IMR-90 (cell line): ENCODE measurements at regions not wholly inside any gene's neighbourhood (a gene's known extent, or its start where the extent isn't known, plus 50 kb on each side); places are given as distances from the start of the nearest gene placed in this dataset.

Source experiments
- ATAC-seq: fragments of 200-7000 bp; cut with Tn5 transposase; 2 replicates; pipeline ENCODE4 v1.9.1; 2020; ENCODE audit warnings: low read depth, mild to moderate bottlenecking, moderate library complexity
- BruUV-seq: library from RNA; stranded (reverse); fragments of 400-500 nt; replicated peaks from 2 replicates; lab custom pipeline; 2021; lab: Mats Ljungman, UMichigan
- CTCF ChIA-PET: fragments of 300-600 bp; formaldehyde crosslinking; extraction: SDS; loops from one replicate; lab custom pipeline; 2021; ENCODE audit warnings: antibody characterized with exemption; lab: Yijun Ruan, JAX
- POLR2A ChIA-PET: fragments of 300-600 bp; sonication (Branson Sonifier 250); formaldehyde crosslinking; loops from one replicate; lab custom pipeline; 2022; ENCODE audit warnings: antibody characterized with exemption; ENCODE audit not compliant: unreplicated experiment; lab: Charles Lee
- DNase-seq: peaks from one replicate; pipeline ENCODE4 v3.0.0; 2013
- H2AFZ ChIP-seq: replicated peaks from 2 replicates; pipeline ENCODE3; 2013; ENCODE audit warnings: low read length, mild to moderate bottlenecking; ENCODE audit not compliant: poor library complexity
- H2AK5ac ChIP-seq: 2 replicates; pipeline ENCODE4 v1.6.1; 2013; ENCODE audit warnings: low read depth, low read length, inconsistent platforms
- H2AK9ac ChIP-seq: replicated peaks from 2 replicates; pipeline ENCODE3; 2013; ENCODE audit warnings: mild to moderate bottlenecking, low read depth, low read length, moderate library complexity; ENCODE audit not compliant: poor library complexity
- H2BK120ac ChIP-seq: 2 replicates; pipeline ENCODE4 v1.6.1; 2013; ENCODE audit warnings: low read depth, low read length, inconsistent platforms
- H2BK15ac ChIP-seq: 3 replicates; pipeline ENCODE4 v1.6.1; 2013; ENCODE audit warnings: low read depth, low read length, inconsistent platforms
- H2BK20ac ChIP-seq: 2 replicates; pipeline ENCODE4 v1.6.1; 2013; ENCODE audit warnings: low read depth, mild to moderate bottlenecking, inconsistent platforms, low read length, moderate library complexity
- H2BK5ac ChIP-seq: 2 replicates; pipeline ENCODE4 v1.6.1; 2013; ENCODE audit warnings: mild to moderate bottlenecking, low read depth, low read length, inconsistent platforms; ENCODE audit not compliant: poor library complexity, severe bottlenecking
- H3K14ac ChIP-seq: replicated peaks from 2 replicates; pipeline ENCODE4 v1.6.1; 2013; ENCODE audit warnings: low read depth, low read length, inconsistent platforms
- H3K18ac ChIP-seq: 2 replicates; pipeline ENCODE4 v1.6.1; 2013; ENCODE audit warnings: low read depth, low read length, control low read depth
- H3K23ac ChIP-seq: 2 replicates; pipeline ENCODE4 v1.6.1; 2013; ENCODE audit warnings: low read depth, low read length, inconsistent platforms
- H3K27ac ChIP-seq: 2 replicates; pipeline ENCODE4 v1.5.1; 2013; ENCODE audit warnings: mild to moderate bottlenecking, control low read depth, low read length; ENCODE audit not compliant: insufficient read depth
- H3K27me3 ChIP-seq: 2 replicates; pipeline ENCODE4 v1.6.1; 2013; ENCODE audit warnings: low read length; ENCODE audit not compliant: control insufficient read depth, insufficient read depth
- H3K36me3 ChIP-seq: 2 replicates; pipeline ENCODE4 v1.6.1; 2013; ENCODE audit warnings: low read length, mixed read lengths; ENCODE audit not compliant: control insufficient read depth, insufficient read depth
- H3K4ac ChIP-seq: 2 replicates; pipeline ENCODE4 v1.6.1; 2013; ENCODE audit warnings: low read depth, low read length, inconsistent platforms
- H3K4me1 ChIP-seq: 2 replicates; pipeline ENCODE4 v1.6.1; 2013; ENCODE audit warnings: low read length, mixed read lengths; ENCODE audit not compliant: control insufficient read depth, insufficient read depth
- H3K4me2 ChIP-seq: 2 replicates; pipeline ENCODE4 v1.6.1; 2013; ENCODE audit warnings: low read depth, mild to moderate bottlenecking, control low read depth, low read length, moderate library complexity
- H3K4me3 ChIP-seq: 2 replicates; pipeline ENCODE4 v1.5.1; 2013; ENCODE audit warnings: low read depth, mild to moderate bottlenecking, control low read depth, low read length, moderate library complexity; ENCODE audit not compliant: insufficient read depth
- H3K56ac ChIP-seq: 2 replicates; pipeline ENCODE4 v1.6.1; 2013; ENCODE audit warnings: low read length, inconsistent platforms; ENCODE audit not compliant: insufficient read depth; ENCODE audit errors: extremely low read depth
- H3K79me1 ChIP-seq, 2 experiments: 2 replicates each; pipeline ENCODE4 v1.6.1; 2013; ENCODE audit warnings: low read length in 2 of 2, inconsistent platforms in 1 of 2, low read depth in 1 of 2
- H3K9ac ChIP-seq: 2 replicates; pipeline ENCODE4 v1.6.1; 2013; ENCODE audit warnings: low read depth, low read length, control low read depth
- H3K9me1 ChIP-seq: 2 replicates; pipeline ENCODE4 v1.6.1; 2013; ENCODE audit warnings: low read length, inconsistent platforms; ENCODE audit not compliant: insufficient read depth
- H3K9me3 ChIP-seq: 2 replicates; pipeline ENCODE4 v1.6.1; 2013; ENCODE audit warnings: low read length; ENCODE audit not compliant: control insufficient read depth, insufficient read depth
- H4K20me1 ChIP-seq: 2 replicates; pipeline ENCODE4 v1.6.1; 2013; ENCODE audit warnings: low read length, inconsistent platforms; ENCODE audit not compliant: insufficient read depth
- H4K5ac ChIP-seq: 2 replicates; pipeline ENCODE4 v1.6.1; 2013; ENCODE audit warnings: mild to moderate bottlenecking, low read depth, low read length, control low read depth
- H4K8ac ChIP-seq, 2 experiments: 2 replicates each; pipeline ENCODE4 v1.6.1; 2013; ENCODE audit warnings: low read depth in 2 of 2, low read length in 2 of 2, control low read depth in 1 of 2, inconsistent platforms in 1 of 2
- H4K91ac ChIP-seq: 2 replicates; pipeline ENCODE4 v1.6.1; 2013; ENCODE audit warnings: low read depth, low read length, inconsistent platforms; ENCODE audit not compliant: insufficient read depth
- BHLHE40 ChIP-seq: fragments of 150-350 bp; IDR thresholded peaks from 2 replicates; pipeline ENCODE4 v1.6.1; 2016; ENCODE audit warnings: mild to moderate bottlenecking, low read depth, low read length
- CHD1 ChIP-seq: IDR thresholded peaks from 2 replicates; pipeline ENCODE4 v1.6.1; 2012; ENCODE audit warnings: low read depth, low read length, improper control_type of control experiment
- CTCF ChIP-seq: conservative IDR thresholded peaks from 2 replicates; pipeline ENCODE4 v1.5.1; 2012; ENCODE audit warnings: mild to moderate bottlenecking, low read depth, low read length, improper control_type of control experiment
- MAFK ChIP-seq: IDR thresholded peaks from 2 replicates; pipeline ENCODE4 v1.6.1; 2012; ENCODE audit warnings: low read depth, low read length, improper control_type of control experiment
- MAZ ChIP-seq: IDR thresholded peaks from 2 replicates; pipeline ENCODE4 v1.6.1; 2012; ENCODE audit warnings: low read depth, mild to moderate bottlenecking, low read length, improper control_type of control experiment, moderate library complexity, borderline replicate concordance
- MXI1 ChIP-seq: IDR thresholded peaks from 2 replicates; pipeline ENCODE4 v1.6.1; 2012; ENCODE audit warnings: low read depth, mild to moderate bottlenecking, low read length, moderate library complexity, borderline replicate concordance
- NFE2L2 ChIP-seq: fragments of 150-350 bp; IDR thresholded peaks from 2 replicates; pipeline ENCODE4 v1.6.1; 2016; ENCODE audit warnings: low read depth, mild to moderate bottlenecking, low read length
- RAD21 ChIP-seq: IDR thresholded peaks from 2 replicates; pipeline ENCODE4 v1.6.1; 2012; ENCODE audit warnings: low read length, improper control_type of control experiment
- RFX5 ChIP-seq: IDR thresholded peaks from 2 replicates; pipeline ENCODE4 v1.8.0; 2012; ENCODE audit warnings: low read depth, mild to moderate bottlenecking, low read length, moderate library complexity
- USF2 ChIP-seq: fragments of 150-350 bp; IDR thresholded peaks from 2 replicates; pipeline ENCODE4 v1.6.1; 2017; ENCODE audit warnings: mild to moderate bottlenecking, antibody characterized with exemption, low read length, low read depth
- WGBS, 2 experiments: methylation state at CpG; one replicate each; pipeline versions ENCODE4 v1.1.5 to v1.1.7; 2013; ENCODE audit warnings: missing lambda C conversion rate in 2 of 2; ENCODE audit not compliant: insufficient read length in 1 of 2; ENCODE audit errors: extremely low coverage in 2 of 2; 5-methylcytosine and 5-hydroxymethylcytosine counted together
- dilution Hi-C: fragments of 300-500 bp; cut with HindIII; formaldehyde crosslinking; loops from one replicate; pipeline ENCODE4 v1.14.3; 2018; ENCODE audit warnings: low sequenced_read_pairs; ENCODE audit not compliant: unreplicated experiment
- in situ Hi-C: fragments of 300-500 bp; cut with MboI; formaldehyde crosslinking; loops from 3 replicates; pipeline ENCODE4 v1.14.3; 2019; ENCODE audit warnings: low sequenced_read_pairs, inconsistent platforms, mixed read lengths
- intact Hi-C: fragments of 100-400 bp; cut with micrococcal nuclease; formaldehyde crosslinking; loops from 2 replicates; pipeline ENCODE4 v1.10.0; 2022
- TF ChIP-seq, protein P1 (sequence below): fragments of 150-350 bp; IDR thresholded peaks from 2 replicates; pipeline ENCODE4 v1.6.1; 2016; ENCODE audit warnings: low read depth, mild to moderate bottlenecking, low read length, moderate library complexity, borderline replicate concordance

DNA sequence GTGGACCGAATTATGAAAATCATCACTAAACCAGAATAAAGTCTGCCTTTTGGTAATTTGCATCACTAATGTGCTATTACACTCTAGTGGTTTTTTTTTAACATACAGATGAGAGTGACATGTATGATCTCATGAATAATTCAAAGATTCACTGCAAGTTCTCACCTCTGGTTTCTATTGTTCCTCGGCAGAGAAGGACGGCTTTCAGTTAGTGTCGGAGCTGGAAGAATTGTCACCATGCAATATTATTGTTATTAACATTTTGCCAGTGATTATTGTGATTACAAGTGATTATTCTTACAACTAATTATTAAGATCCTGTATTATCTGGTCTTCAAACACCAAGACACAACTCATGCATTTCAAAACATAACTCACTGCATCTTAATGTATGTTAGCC is 366.6 kb upstream of the RPS23 start:
- dilution Hi-C loops: no loop called here
- ATAC-seq: no peak

More for the DNA sequence above, 366.6 kb upstream of the RPS23 start:
- Histone ChIP-seq H3K56ac (no peak overlapping the region), H3K18ac (no peak overlapping the region), H3K79me1 (no peaks in the 10 kb centered on the region), H4K20me1 (no peaks in the 10 kb centered on the region), H4K91ac (no peak overlapping the region), H3K23ac (no peak overlapping the region), H2BK120ac (no peak overlapping the region), H2AK9ac (no peak overlapping the region), H3K4me1 (0 out of 2 replicates have a peak, but pooled peaks cover 2% of the 10 kb centered on the region), H3K9ac (no peak overlapping the region), H4K5ac (no peak overlapping the region), H3K9me3 (no peaks in the 10 kb centered on the region), H3K9me1 (no peaks in the 10 kb centered on the region), H2BK5ac (no peak overlapping the region), H2AFZ (no peak overlapping the region), H2BK20ac (no peak overlapping the region), H2BK15ac (no peak overlapping the region), H3K4me2 (no peak overlapping the region), H3K36me3 (no peaks in the 10 kb centered on the region), H3K14ac (no peak overlapping the region), H3K27me3 (no peaks in the 10 kb centered on the region; the same call in 1 of the 2 replicates), H4K8ac (no peak overlapping the region), H3K27ac (no peak overlapping the region), H3K4ac (no peak overlapping the region), H2AK5ac (no peak overlapping the region), H3K4me3 (no peak overlapping the region)
- intact Hi-C loops: loop anchor here (5.0 kb wide), 2 partner anchors 332 to 433 kb away; partner anchors contain the start of genes TMEM167A and XRCC4
- BruUV-seq: no TSS peak
- ChIA-PET POLR2A (no interaction called here), CTCF (no interaction called here)
- in situ Hi-C loops: loop anchor here (10.0 to 25.0 kb wide), 3 partner anchors 280 to 910 kb away; no protein-coding TSS in a partner anchor
- WGBS, 2 experiments: no CpG with 5 or more reads among the region's 4 CpGs
- TF ChIP-seq MXI1 (no peak), MAZ (no peak), MAFK (no peak), CHD1 (no peak), RFX5 (no peak), NFE2L2 (no peak), CTCF (no peak), BHLHE40 (no peak), RAD21 (no peak), USF2 (no peak)
- TF ChIP-seq, protein P1, sequence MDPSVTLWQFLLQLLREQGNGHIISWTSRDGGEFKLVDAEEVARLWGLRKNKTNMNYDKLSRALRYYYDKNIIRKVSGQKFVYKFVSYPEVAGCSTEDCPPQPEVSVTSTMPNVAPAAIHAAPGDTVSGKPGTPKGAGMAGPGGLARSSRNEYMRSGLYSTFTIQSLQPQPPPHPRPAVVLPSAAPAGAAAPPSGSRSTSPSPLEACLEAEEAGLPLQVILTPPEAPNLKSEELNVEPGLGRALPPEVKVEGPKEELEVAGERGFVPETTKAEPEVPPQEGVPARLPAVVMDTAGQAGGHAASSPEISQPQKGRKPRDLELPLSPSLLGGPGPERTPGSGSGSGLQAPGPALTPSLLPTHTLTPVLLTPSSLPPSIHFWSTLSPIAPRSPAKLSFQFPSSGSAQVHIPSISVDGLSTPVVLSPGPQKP: no peak
- no peak for DNase-seq
